Tibial artery (tissue), 4 donors: ENCODE measurements at regions not wholly inside any gene's neighbourhood (a gene's known extent, or its start where the extent isn't known, plus 50 kb on each side); places are given as distances from the start of the nearest gene placed in this dataset.

Experiments
- DNase-seq, 2 donors: peaks; one replicate each; pipeline ENCODE4 v3.0.0-alpha.2; 2019
- H3K27ac ChIP-seq, 2 donors: fragments of 200-600 bp; sonication (generic) in 1 of 2; 1 replicate in 1 of 2; 2 replicates in 1 of 2; pipeline ENCODE4 v1.5.1; 2018 to 2019; ENCODE audit warnings: mild to moderate bottlenecking in 1 of 2
- H3K27me3 ChIP-seq, 2 donors: fragments of 200-600 bp; sonication (generic) in 1 of 2; one replicate each; pipeline versions ENCODE4 v1.5.1 to v1.6.0; 2016 to 2019
- H3K36me3 ChIP-seq, 3 donors: fragments of 200-600 bp; sonication (generic) in 2 of 3; one replicate each; pipeline ENCODE4 v1.5.1; 2016 to 2019; ENCODE audit warnings: mild to moderate bottlenecking in 2 of 3
- H3K4me1 ChIP-seq, 4 donors: fragments of 200-600 bp; sonication (generic) in 2 of 4; 1 replicate in 3 of 4; 2 replicates in 1 of 4; pipeline ENCODE4 v1.5.1; 2016 to 2019
- H3K4me3 ChIP-seq, 2 donors: fragments of 200-600 bp; sonication (generic) in 1 of 2; 1 replicate in 1 of 2; 2 replicates in 1 of 2; pipeline ENCODE4 v1.5.1; 2018 to 2019; ENCODE audit warnings: mild to moderate bottlenecking in 2 of 2
- H3K9me3 ChIP-seq, 3 donors: fragments of 200-600 bp; sonication (generic) in 1 of 3; one replicate each; pipeline ENCODE4 v1.5.1; 2016 to 2019
- CTCF ChIP-seq, 2 experiments: fragments of 200-600 bp in 1 of 2; fragments of 450-650 bp in 1 of 2; IDR thresholded peaks; one replicate each; pipeline ENCODE4 v1.5.1; 2017 to 2019; ENCODE audit warnings: antibody characterized with exemption in 2 of 2, mild to moderate bottlenecking in 1 of 2, moderate library complexity in 1 of 2
- intact Hi-C: fragments of 100-400 bp; cut with DNase I; formaldehyde crosslinking; loops from one replicate; pipeline ENCODE4 v1.15.0; 2023; ENCODE audit warnings: low total_unique reads

- peak overlapping the region in 1 of 2 donors; percentile 32 for H3K27ac ChIP-seq
- no peak for DNase-seq
- H3K27me3 ChIP-seq = no peaks in the 10 kb centered on the region
- no peak for TF ChIP-seq CTCF (IDR thresholded peaks at IDR 0.05)
- H3K9me3 ChIP-seq = no peaks in the 10 kb centered on the region
- no peak overlapping the region for H3K4me3 ChIP-seq
- no peaks in the 10 kb centered on the region for H3K36me3 ChIP-seq
- H3K4me1 ChIP-seq = peaks cover 0 to 15% (median 3%) of the 10 kb centered on the region in 4 donors
- intact Hi-C loops = no loop called here
These were observed 557.1 kb downstream of the TNS1 start for GRCh38 chr2:217445723-217446122.

GRCh38 chr2:217444932-217445331, 557.9 kb downstream of the TNS1 start:
- Histone ChIP-seq H3K27me3 (no peaks in the 10 kb centered on the region), H3K36me3 (no peaks in the 10 kb centered on the region), H3K4me3 (no peak overlapping the region), H3K4me1 (peaks cover 0 to 21% (median 6%) of the 10 kb centered on the region in 4 donors), H3K9me3 (no peaks in the 10 kb centered on the region), H3K27ac (no peak overlapping the region)
- no peak for DNase-seq
- intact Hi-C loops = no loop called here
- TF ChIP-seq CTCF (IDR thresholded peaks at IDR 0.05) = no peak

GRCh38 chr2:217444509-217444908, 558.3 kb downstream of the TNS1 start:
- TF ChIP-seq CTCF (IDR thresholded peaks at IDR 0.05) = no peak
- no peak for DNase-seq
- no peaks in the 10 kb centered on the region for H3K27me3 ChIP-seq
- H3K4me3 ChIP-seq = no peak overlapping the region
- H3K36me3 ChIP-seq = no peaks in the 10 kb centered on the region
- peaks cover 0 to 26% (median 10%) of the 10 kb centered on the region in 4 donors for H3K4me1 ChIP-seq
- H3K9me3 ChIP-seq = no peaks in the 10 kb centered on the region
- H3K27ac ChIP-seq = no peak overlapping the region
- intact Hi-C loops = no loop called here

GRCh38 chr2:217443601-217444000, 559.2 kb downstream of the TNS1 start:
- peaks cover 0 to 35% (median 12%) of the 10 kb centered on the region in 4 donors for H3K4me1 ChIP-seq
- no peaks in the 10 kb centered on the region for H3K9me3 ChIP-seq
- intact Hi-C loops = no loop called here
- H3K27ac ChIP-seq = no peak overlapping the region
- H3K4me3 ChIP-seq = no peak overlapping the region
- H3K27me3 ChIP-seq = no peaks in the 10 kb centered on the region
- H3K36me3 ChIP-seq = no peaks in the 10 kb centered on the region
- no peak for DNase-seq
- no peak for TF ChIP-seq CTCF (IDR thresholded peaks at IDR 0.05)

- no peaks in the 10 kb centered on the region for H3K27me3 ChIP-seq
- H3K4me1 ChIP-seq = peaks cover 0 to 58% (median 35%) of the 10 kb centered on the region in 4 donors
- H3K36me3 ChIP-seq = no peaks in the 10 kb centered on the region
- H3K9me3 ChIP-seq = no peaks in the 10 kb centered on the region
- TF ChIP-seq CTCF (IDR thresholded peaks at IDR 0.05) = no peak
- H3K27ac ChIP-seq = peak overlapping the region; percentile 40 to 76
- no peak for DNase-seq
- no peak overlapping the region for H3K4me3 ChIP-seq
- intact Hi-C loops = loop anchor here (10.0 kb wide), 1 partner anchor 75 kb away; no protein-coding TSS in a partner anchor
These were observed 562.8 kb downstream of the TNS1 start for GRCh38 chr2:217440000-217440399.

- Histone ChIP-seq H3K36me3 (no peaks in the 10 kb centered on the region), H3K27ac (peak overlapping the region in 1 of 2 donors; percentile 76), H3K9me3 (no peaks in the 10 kb centered on the region), H3K4me3 (no peak overlapping the region), H3K4me1 (peaks cover 0 to 66% (median 43%) of the 10 kb centered on the region in 4 donors), H3K27me3 (no peaks in the 10 kb centered on the region)
- DNase-seq = no peak
- intact Hi-C loops = loop anchor here (10.0 kb wide), 1 partner anchor 74 kb away; no protein-coding TSS in a partner anchor
- TF ChIP-seq CTCF (IDR thresholded peaks at IDR 0.05) = no peak
These were observed 564.0 kb downstream of the TNS1 start for GRCh38 chr2:217438821-217439220.
